ENCODE measurements at regions not wholly inside any gene's neighbourhood (a gene's known extent, or its start where the extent isn't known, plus 50 kb on each side); places are given as distances from the start of the nearest gene placed in this dataset.

DNA sequence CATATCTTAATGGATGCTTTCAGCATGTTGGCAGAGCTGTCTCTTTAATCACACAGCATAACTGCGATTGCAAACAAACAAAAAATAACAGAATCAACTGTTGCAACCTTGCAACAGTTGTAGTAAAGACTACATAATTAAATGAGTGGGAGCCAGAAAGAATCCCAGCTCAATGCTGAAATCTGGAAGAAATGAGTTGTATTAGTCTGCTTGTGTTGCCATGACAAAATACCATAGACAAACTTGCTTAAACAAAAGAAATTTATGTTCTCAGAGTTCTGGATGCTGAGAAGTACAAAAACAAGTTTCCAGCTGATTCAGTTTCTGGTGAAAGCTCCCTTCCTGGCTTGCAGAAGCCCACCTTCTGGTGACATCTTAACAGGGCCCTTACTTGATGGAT lies 260.9 kb upstream of the TUSC1 start:
- TF ChIP-seq, protein P1, sequence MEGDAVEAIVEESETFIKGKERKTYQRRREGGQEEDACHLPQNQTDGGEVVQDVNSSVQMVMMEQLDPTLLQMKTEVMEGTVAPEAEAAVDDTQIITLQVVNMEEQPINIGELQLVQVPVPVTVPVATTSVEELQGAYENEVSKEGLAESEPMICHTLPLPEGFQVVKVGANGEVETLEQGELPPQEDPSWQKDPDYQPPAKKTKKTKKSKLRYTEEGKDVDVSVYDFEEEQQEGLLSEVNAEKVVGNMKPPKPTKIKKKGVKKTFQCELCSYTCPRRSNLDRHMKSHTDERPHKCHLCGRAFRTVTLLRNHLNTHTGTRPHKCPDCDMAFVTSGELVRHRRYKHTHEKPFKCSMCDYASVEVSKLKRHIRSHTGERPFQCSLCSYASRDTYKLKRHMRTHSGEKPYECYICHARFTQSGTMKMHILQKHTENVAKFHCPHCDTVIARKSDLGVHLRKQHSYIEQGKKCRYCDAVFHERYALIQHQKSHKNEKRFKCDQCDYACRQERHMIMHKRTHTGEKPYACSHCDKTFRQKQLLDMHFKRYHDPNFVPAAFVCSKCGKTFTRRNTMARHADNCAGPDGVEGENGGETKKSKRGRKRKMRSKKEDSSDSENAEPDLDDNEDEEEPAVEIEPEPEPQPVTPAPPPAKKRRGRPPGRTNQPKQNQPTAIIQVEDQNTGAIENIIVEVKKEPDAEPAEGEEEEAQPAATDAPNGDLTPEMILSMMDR (IDR thresholded peaks at IDR 0.05; ENCODE audit: low read depth, low read length, missing control alignments): no peak
- H3K4me3 ChIP-seq (ENCODE audit: low read depth, low read length): no peak overlapping the region
- no peak for DNase-seq
- no peak overlapping the region for H3K27ac ChIP-seq
- H3K36me3 ChIP-seq (replicated peaks): no peaks in the 10 kb centered on the region
- in situ Hi-C loops (cut with HindIII; ENCODE audit: low pct_ligation_motif_present, low sequenced_read_pairs): no loop called here
- H3K27me3 ChIP-seq (replicated peaks): no peaks in the 10 kb centered on the region

DNA sequence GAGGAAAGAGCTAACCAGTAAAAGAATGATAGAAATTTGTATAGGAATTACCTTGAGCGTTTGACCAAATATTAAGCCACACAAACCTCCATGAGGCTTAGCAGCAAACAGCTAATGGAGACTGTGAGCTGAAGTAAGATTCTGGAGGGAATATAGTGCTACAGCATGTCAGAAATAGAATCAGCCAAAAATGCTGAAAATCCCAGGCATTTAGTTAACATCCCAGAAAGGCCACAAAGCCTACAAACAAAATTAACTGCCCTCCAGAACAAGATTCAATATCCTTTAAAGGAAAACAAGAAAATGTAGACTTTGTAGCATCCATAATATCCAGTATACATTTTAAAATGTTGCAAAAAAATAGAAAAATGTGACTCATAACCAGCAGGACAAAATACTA lies 257.8 kb upstream of the TUSC1 start:
- no peak overlapping the region for H3K27ac ChIP-seq
- DNase-seq: no peak
- TF ChIP-seq, protein P1 (IDR thresholded peaks at IDR 0.05; ENCODE audit: low read depth, low read length, missing control alignments): no peak
- in situ Hi-C loops (cut with HindIII; ENCODE audit: low pct_ligation_motif_present, low sequenced_read_pairs): no loop called here
- H3K27me3 ChIP-seq (replicated peaks): no peaks in the 10 kb centered on the region
- no peaks in the 10 kb centered on the region for H3K36me3 ChIP-seq (replicated peaks)
- H3K4me3 ChIP-seq (ENCODE audit: low read depth, low read length): no peak overlapping the region

GRCh38 chr9:25935188-25935587 lies 256.9 kb upstream of the TUSC1 start:
- TF ChIP-seq, protein P1 (IDR thresholded peaks at IDR 0.05; ENCODE audit: low read depth, low read length, missing control alignments): no peak
- no peak overlapping the region for H3K4me3 ChIP-seq (ENCODE audit: low read depth, low read length)
- no peaks in the 10 kb centered on the region for H3K36me3 ChIP-seq (replicated peaks)
- no peaks in the 10 kb centered on the region for H3K27me3 ChIP-seq (replicated peaks)
- no peak overlapping the region for H3K27ac ChIP-seq
- DNase-seq: peak; percentile 14
- in situ Hi-C loops (cut with HindIII; ENCODE audit: low pct_ligation_motif_present, low sequenced_read_pairs): no loop called here

GRCh38 chr9:25918761-25919160 lies 240.5 kb upstream of the TUSC1 start:
- Histone ChIP-seq H3K27me3 (replicated peaks) (no peaks in the 10 kb centered on the region), H3K4me3 (ENCODE audit: low read depth, low read length) (no peak overlapping the region), H3K27ac (no peak overlapping the region), H3K36me3 (replicated peaks) (no peaks in the 10 kb centered on the region)
- TF ChIP-seq, protein P1 (IDR thresholded peaks at IDR 0.05; ENCODE audit: low read depth, low read length, missing control alignments): no peak
- in situ Hi-C loops (cut with HindIII; ENCODE audit: low pct_ligation_motif_present, low sequenced_read_pairs): no loop called here
- no peak for DNase-seq

GRCh38 chr9:25917731-25918362 lies 239.6 kb upstream of the TUSC1 start:
- Histone ChIP-seq H3K4me3 (ENCODE audit: low read depth, low read length) (no peak overlapping the region), H3K36me3 (replicated peaks) (no peaks in the 10 kb centered on the region), H3K27ac (no peak overlapping the region), H3K27me3 (replicated peaks) (no peaks in the 10 kb centered on the region)
- TF ChIP-seq, protein P1 (IDR thresholded peaks at IDR 0.05; ENCODE audit: low read depth, low read length, missing control alignments): no peak
- in situ Hi-C loops (cut with HindIII; ENCODE audit: low pct_ligation_motif_present, low sequenced_read_pairs): no loop called here
- DNase-seq: no peak

DNA sequence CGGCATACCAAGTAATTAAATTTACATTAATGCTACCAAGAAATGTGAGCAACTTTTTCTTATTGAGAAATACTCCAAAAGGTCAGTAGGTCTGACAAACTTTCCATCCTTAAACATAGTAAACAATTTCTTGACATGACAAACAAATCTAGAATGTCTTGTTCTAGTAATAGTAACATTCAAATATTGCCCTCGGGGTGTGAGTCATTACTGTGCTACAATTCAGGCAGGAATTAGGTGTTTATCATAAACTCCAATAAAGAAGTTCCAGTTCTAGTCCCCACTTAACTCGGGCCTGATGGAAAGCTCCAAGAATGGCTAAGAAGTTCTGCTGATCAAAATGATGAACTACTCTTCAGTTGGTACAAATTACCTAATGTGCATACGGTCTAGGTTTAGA lies 235.6 kb upstream of the TUSC1 start:
- TF ChIP-seq, protein P1 (IDR thresholded peaks at IDR 0.05; ENCODE audit: low read depth, low read length, missing control alignments): no peak
- in situ Hi-C loops (cut with HindIII; ENCODE audit: low pct_ligation_motif_present, low sequenced_read_pairs): no loop called here
- Histone ChIP-seq H3K27me3 (replicated peaks) (no peaks in the 10 kb centered on the region), H3K4me3 (ENCODE audit: low read depth, low read length) (no peak overlapping the region), H3K36me3 (replicated peaks) (no peaks in the 10 kb centered on the region), H3K27ac (no peak overlapping the region)
- DNase-seq: no peak

Data from brain microvascular endothelial cell (primary cell).